K562 (cell line): ENCODE measurements at regions not wholly inside any gene's neighbourhood (a gene's known extent, or its start where the extent isn't known, plus 50 kb on each side); places are given as distances from the start of the nearest gene placed in this dataset.

Source experiments
- CLOCK ChIP-seq: fragments of 250-450 bp; sonication (Bioruptor Pico); IDR thresholded peaks from 2 replicates; pipeline ENCODE4 v1.4.0; 2020; ENCODE audit warnings: mild to moderate bottlenecking, moderate library complexity, borderline replicate concordance
- FOSL1 ChIP-seq: fragments of 200-800 bp; sonication (Bioruptor generic); conservative IDR thresholded peaks from 2 replicates; pipeline ENCODE4 v1.6.1; 2016; ENCODE audit warnings: missing genetic modification characterization, missing compliant biosample characterization
- MLLT1 ChIP-seq, 2 experiments: fragments of 450-650 bp; IDR thresholded peaks; 2 replicates each; pipeline ENCODE4 v1.6.1; 2016
- NR2C2 ChIP-seq, 2 experiments: fragments of 200-800 bp in 1 of 2; sonication (Bioruptor generic) in 1 of 2; sonication (generic) in 1 of 2; formaldehyde crosslinking in 1 of 2; IDR thresholded peaks; 2 replicates each; pipeline versions ENCODE4 v1.6.1 to v1.8.0; 2016 to 2022; ENCODE audit warnings: mild to moderate bottlenecking in 1 of 2, missing compliant biosample characterization in 1 of 2, missing genetic modification characterization in 1 of 2, missing genetic modification reagents in 1 of 2
- TFAM ChIP-seq: fragments of 250-450 bp; sonication (Bioruptor Pico); conservative IDR thresholded peaks from 2 replicates; pipeline ENCODE4 v1.5.0; 2021; ENCODE audit warnings: mild to moderate bottlenecking, moderate library complexity
- U2AF2 ChIP-seq: fragments of 200-400 bp; formaldehyde crosslinking; optimal IDR thresholded peaks from 2 replicates; pipeline ENCODE3; 2017; ENCODE audit warnings: low read depth, mild to moderate bottlenecking, low read length
- TF ChIP-seq, protein P1 (sequence below): sonication (generic); formaldehyde crosslinking; IDR thresholded peaks from 2 replicates; pipeline ENCODE4 v1.8.0; 2022; ENCODE audit warnings: mild to moderate bottlenecking, missing genetic modification reagents
- TF ChIP-seq, protein P2 (sequence below): fragments of 150-350 bp; conservative IDR thresholded peaks from 2 replicates; pipeline ENCODE4 v1.6.1; 2014; ENCODE audit warnings: low read length

DNA sequence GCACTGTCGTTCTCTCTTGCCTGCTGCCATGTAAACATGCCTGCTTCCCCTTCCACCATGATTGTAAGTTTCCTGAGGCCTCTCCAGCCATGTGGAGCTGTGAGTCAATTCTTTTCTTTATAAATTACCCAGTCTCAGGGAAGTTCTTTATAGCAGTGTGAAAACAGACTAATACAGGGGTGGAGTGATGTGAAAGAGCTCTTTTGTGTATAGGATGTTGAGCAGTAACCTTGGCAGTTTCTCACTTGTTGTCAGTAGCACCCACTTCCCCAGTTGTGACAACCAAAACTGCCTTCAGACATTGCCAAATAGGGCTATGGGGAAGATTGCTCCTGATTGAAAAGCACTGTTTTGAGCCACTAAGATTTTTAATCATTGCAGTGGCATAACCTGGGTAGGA, 552.2 kb upstream of the ZNF462 start:
- TF ChIP-seq, protein P1, sequence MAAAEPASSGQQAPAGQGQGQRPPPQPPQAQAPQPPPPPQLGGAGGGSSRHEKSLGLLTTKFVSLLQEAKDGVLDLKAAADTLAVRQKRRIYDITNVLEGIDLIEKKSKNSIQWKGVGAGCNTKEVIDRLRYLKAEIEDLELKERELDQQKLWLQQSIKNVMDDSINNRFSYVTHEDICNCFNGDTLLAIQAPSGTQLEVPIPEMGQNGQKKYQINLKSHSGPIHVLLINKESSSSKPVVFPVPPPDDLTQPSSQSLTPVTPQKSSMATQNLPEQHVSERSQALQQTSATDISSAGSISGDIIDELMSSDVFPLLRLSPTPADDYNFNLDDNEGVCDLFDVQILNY (CRISPR knock-in tag), result no peak
- no peak for TF ChIP-seq NR2C2 (CRISPR knock-in tag; IDR thresholded peaks at IDR 0.05)
- no peak for TF ChIP-seq NR2C2 (tag; IDR thresholded peaks at IDR 0.05)
- TF ChIP-seq TFAM, result no peak
- TF ChIP-seq, protein P2, sequence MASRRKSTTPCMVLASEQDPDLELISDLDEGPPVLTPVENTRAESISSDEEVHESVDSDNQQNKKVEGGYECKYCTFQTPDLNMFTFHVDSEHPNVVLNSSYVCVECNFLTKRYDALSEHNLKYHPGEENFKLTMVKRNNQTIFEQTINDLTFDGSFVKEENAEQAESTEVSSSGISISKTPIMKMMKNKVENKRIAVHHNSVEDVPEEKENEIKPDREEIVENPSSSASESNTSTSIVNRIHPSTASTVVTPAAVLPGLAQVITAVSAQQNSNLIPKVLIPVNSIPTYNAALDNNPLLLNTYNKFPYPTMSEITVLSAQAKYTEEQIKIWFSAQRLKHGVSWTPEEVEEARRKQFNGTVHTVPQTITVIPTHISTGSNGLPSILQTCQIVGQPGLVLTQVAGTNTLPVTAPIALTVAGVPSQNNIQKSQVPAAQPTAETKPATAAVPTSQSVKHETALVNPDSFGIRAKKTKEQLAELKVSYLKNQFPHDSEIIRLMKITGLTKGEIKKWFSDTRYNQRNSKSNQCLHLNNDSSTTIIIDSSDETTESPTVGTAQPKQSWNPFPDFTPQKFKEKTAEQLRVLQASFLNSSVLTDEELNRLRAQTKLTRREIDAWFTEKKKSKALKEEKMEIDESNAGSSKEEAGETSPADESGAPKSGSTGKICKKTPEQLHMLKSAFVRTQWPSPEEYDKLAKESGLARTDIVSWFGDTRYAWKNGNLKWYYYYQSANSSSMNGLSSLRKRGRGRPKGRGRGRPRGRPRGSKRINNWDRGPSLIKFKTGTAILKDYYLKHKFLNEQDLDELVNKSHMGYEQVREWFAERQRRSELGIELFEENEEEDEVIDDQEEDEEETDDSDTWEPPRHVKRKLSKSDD, result no peak
- TF ChIP-seq FOSL1 (tag), result no peak
- no peak for TF ChIP-seq U2AF2
- no peak for TF ChIP-seq CLOCK (CRISPR knock-in tag)
- TF ChIP-seq MLLT1 (IDR thresholded peaks at IDR 0.05), result no peak
